GM19372 (cell line): ENCODE measurements at regions not wholly inside any gene's neighbourhood (a gene's known extent, or its start where the extent isn't known, plus 50 kb on each side); places are given as distances from the start of the nearest gene placed in this dataset.
"Not testable (repeated sequence)": the region's sequence is repeated elsewhere in the genome, so short reads cannot be mapped to it uniquely, and the experiment has no call there.

ENCODE experiments used
- ATAC-seq: cut with Tn5 transposase; IDR thresholded peaks from one replicate; pipeline ENCODE4 v1.9.1; 2021; ENCODE audit warnings: mild to moderate bottlenecking, low read depth, moderate library complexity; ENCODE audit not compliant: unreplicated experiment

DNA sequence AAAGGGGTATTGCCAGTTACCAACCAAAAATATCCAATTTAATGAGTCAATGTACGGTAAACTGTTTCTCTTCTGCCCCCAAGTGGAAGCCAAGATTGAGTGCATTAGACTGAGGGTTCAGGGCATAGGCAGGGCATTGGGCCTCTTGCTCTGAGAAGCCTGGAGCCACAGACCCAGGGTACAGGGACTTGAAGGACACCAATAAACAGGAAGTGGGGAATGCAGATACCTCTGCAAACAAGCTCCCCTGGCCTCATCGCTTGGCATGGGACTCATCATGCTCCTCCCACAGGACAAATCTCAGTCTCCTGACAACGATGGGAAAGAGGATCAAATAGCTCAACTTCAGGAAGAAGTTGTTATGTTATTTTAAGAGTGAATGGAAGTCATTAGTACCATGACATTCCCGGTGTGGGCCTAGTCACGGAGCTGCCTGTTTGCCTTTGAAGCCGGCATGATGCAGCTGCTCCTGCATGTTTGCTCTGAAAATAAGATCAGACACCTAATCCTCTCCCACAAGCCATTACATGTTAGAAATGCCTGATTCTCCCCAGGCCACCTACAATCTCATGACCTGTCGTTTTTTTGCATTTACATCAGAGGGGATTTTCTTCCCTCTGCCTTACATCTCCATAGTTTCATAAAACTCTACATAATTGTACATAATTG lies 224.2 kb downstream of the RCHY1 start:
- ATAC-seq = no peak

DNA sequence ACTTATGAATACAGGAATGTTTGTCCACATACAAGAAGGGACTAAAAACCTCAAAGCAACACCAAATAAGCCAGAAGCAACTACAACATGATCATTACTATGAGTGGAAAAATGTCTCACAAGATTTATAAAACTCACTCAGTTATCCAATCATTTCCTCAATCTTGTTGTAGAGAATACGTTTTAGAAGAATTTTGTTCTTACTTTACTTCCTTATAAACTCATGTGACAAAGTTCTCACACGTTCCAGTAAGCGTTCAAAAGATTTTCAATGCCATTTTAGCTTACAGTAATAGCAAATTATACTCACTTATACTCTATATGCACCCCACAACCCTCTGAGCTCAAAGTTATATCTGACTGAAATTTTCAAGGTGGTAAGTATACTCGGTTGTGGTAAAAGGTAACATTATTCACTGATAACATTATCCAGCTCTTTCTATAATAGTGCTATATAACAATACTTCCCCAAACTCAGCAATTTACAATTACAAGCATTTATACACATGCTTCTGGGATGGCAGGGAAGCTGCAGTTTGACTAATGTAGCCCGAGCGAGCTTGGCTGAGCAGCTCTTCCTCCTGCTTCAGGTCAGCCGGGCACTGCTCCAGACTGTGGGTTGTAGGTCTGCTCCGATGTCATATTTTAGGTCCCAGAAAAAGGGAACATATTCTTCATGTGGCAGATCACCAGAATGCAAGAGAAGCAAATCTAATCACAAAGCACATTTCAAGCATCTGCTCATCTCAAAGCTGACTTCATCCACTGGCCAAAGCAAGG lies 226.3 kb downstream of the RCHY1 start:
- no peak for ATAC-seq

DNA sequence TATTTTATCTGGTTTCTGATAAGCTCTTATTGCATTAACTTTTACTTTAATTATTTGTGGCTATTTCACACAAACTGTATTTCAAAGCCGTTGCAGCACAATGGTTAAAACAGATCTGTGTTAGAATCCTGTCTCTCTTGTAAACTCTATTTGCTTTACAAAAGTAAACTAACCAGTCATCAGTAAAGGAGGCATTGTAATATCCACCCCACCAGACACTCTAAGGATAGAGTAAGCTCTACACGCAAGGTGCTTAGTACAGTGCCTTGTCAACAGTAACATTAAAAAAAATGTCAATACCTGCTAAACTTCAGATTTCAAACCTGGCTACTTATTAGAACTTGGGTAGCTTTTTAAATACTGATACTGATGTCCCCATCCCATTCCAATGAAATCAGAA lies 228.4 kb downstream of the RCHY1 start:
- ATAC-seq = no peak

DNA sequence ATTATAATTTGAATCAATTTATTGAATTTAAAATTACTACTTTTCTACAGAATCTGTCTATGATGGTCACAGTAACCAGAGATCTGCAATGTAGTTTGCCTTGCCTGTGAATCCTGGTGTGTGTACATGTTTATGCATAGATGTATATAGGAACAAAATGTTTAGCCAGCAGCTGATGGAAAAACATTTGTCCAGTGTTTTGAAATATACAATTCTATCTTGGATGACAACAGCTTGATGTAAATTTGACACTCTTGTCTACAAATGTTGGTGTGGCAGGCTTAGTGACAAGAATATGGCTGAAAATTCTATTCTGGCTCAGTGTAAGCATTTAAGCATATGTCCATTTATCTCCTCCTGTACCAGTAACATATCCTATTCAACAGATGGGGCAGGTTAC lies 229.4 kb downstream of the RCHY1 start:
- no peak for ATAC-seq

DNA sequence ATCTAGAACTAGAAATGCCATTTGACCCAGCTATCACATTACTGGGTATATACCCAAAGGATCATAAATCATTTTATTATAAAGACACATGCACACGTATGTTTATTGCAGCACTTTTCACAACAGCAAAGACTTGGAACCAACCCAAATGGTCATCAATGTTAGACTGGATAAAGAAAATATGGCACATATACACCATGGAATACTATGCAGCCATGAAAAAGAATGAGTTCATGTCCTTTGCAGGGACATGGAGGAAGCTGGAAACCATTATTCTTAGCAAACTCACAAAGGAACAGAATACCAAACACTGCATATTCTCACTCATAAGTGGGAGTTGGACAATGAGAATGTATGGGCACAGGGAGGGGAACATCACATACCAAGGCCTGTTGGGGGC lies 233.7 kb downstream of the RCHY1 start:
- not testable (repeated sequence) for ATAC-seq

DNA sequence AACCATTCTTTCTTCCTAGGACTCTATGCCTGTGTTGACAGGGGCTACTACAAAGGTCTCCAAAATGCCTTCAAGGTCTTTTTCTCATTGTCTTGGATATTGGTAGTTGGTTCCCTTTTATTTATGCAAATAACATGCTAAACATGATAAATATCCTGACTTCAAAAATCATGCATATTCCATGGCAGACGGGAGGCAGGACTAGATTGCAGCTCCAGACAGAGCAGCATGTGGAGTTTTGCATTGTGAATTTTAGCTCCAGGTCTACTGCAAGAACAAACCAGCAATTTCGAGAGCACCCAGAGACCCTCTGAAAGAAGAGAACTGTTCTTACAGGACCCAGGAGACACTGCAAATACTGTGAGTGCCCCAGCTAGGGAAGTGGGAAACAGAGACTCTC lies 254.9 kb downstream of the RCHY1 start:
- no peak for ATAC-seq

DNA sequence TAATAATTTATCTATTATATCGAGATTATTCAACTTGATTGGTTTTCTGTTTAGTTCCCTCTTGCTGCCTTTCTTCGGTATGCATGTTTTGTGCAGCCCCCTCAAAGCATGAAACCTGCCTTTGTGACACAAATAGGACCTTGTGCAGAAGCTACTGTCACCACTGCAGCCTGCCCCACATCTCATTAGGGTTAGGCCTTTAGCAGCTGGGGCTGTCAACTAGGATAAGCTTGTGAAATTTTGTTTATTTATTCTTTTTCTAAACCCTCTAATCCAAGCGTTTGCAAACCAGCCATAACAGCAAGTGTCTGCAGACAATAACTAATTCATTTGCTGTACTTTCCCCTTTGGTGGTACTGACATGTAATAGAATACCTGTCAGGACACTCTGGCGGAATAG lies 258.9 kb downstream of the RCHY1 start:
- no peak for ATAC-seq

DNA sequence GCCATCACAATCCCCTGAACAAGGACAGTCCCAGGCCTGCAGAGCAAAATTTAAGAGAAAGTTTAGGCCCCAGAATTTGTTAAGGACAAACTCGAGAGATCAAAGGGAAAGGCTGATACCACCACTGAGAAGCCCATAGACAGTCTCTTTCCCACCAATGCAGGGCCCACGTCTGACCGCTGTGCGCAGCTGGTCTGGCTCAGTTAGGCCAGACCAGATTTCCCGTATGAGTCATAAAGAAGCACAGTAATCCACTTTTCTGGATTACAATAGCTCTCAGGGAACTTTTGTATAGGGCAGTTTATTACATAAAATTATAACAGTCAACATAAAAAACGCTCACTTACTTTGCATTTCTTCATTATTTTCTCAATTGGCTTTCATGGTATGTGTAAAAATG lies 259.5 kb downstream of the RCHY1 start:
- no peak for ATAC-seq

DNA sequence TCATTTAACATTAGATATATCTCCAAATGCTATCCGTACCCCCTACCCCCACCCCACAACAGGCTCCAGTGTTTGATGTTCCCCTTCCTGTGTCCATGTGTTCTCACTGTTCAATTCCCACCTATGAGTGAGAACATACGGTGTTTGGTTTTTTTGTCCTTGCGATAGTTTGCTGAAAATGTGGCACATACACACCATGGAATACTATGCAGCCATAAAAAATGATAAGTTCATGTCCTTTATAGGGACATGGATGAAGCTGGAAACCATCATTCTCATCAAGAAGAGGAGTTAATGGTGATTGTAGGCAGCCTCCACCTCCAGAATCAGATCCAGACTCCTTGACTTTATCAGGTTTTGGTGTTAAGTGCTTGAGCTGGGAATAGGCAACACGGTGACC lies 261.1 kb downstream of the RCHY1 start:
- ATAC-seq = not testable (repeated sequence)

DNA sequence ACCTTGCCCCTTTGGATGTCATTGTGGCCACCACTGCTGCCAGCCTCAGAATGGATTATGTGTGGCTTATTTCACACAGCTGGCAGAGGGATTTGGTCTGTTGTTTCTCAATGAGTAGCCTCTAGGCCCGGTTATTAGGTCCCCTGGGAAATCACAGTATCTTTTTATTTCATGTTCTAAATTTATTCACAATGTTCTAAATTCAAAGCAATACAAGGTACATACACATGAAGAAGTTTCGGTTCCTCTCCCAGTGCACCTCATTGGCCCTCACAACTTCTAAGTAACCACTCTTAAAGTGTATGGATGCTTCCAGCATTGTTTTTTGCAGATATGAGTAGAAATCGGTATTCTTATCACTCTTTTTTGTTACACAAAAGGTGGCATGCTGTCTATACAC lies 262.7 kb downstream of the RCHY1 start:
- ATAC-seq = peak; percentile 75

DNA sequence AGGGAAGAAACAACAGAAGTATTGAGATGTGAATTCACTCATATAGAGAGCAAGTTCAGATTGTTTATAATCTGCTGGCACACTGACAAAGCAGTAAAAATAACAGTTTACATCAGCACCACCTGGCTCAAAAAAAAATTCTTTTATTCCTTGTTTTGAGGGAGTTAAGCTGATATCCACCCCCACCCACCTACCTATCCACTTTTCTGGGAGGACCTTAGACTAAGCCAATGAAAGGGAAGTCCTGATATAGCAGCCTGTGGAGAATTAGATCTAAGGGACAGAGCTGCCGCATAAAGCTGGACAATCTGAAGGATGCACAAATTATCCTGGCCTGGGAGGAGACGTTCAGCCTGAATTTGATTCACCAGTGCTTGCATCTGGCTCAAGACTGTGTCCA lies 264.5 kb downstream of the RCHY1 start:
- ATAC-seq = no peak

DNA sequence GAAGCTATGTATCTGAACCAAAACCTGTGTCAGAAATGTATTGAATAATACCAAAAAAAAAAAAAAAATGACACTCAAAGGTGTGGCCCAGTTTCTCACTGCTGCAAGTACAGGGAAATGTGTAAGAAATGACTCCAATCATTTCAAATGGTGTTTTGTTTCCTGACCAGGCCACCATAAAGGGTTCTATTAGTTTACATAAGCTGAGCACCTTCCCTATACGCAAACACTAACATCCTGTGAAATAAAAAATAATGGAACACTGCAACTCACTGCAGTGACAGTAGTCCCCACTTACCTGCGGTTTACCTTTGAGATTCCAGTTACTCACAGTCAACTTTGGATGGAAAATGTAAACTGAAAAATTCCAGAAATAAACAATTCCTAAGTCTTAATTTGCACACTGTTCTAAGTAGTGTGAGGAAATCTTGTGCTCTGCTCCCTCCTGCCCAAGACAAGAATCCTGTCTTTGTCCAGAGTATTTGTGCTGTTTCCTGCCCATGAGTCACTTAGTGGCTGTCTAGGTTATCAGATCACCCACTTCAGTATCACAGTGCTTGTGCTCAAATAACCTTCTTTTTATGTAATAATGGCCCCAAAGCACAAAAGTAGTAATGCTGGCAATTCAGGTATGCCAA lies 265.3 kb downstream of the RCHY1 start:
- no peak for ATAC-seq

DNA sequence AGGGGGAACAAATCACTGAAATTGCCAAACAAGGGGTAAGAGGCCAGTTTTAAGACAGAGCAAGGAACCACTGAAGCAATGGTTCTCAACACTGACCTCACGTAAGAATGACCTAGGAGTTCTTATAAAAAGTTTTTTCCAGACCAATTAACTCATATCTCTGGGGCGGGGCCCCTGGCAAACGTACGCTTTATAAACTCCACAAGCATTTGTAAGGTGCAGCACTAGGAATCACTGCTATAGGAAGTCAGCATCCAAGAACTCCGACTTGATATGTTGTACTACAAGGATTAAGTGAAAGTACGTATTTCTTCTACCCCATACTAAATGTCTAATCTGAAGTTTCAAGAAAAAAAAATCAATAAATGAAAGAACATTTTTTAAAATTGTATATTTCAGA lies 269.9 kb downstream of the RCHY1 start:
- no peak for ATAC-seq

DNA sequence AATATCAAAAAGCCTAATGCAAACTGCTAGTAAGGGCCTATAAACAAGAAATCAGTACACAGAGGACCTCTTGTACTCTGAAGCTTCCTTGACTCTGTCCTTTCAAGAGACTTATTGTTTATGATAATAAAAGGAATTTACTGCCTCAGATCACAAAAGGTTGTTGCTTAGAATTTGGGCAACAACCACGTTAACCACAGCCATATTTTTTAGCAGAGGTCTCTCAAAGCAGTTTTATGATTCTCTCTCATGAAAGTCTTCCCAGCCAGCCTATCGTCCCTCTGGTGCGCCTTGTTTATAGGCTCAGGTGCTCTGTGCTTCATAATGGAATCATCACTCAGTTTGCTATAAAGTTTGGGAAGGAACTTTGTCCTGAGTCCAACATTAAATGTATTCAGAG lies 270.6 kb downstream of the RCHY1 start:
- no peak for ATAC-seq

DNA sequence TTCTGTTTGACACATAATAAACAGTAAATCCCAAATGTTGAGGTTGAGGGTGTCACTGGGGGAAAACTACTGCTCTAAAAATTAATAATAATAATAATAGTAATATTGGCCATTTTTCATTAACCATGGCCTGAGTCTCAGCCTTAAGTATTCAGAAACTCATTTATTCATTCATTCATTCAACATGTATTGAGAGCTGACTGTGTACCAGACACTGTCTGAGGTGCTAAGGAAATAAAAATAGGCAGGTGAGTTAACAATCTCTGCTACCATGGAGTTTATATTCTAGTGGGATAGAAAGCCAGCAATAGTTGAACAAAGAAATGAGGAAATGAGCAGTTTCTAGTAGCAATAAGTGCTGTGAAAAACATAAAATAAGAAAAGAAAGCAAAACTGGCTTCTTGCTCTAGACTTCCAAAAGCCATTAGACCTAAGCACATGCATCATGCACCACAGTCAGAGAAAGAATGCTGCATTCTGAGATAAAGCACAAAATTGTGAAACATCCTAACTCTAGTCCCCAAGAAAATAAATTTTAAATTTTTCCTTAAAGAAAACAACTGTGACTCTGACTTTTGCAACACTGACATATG lies 278.7 kb downstream of the RCHY1 start:
- ATAC-seq = peak; percentile 95

DNA sequence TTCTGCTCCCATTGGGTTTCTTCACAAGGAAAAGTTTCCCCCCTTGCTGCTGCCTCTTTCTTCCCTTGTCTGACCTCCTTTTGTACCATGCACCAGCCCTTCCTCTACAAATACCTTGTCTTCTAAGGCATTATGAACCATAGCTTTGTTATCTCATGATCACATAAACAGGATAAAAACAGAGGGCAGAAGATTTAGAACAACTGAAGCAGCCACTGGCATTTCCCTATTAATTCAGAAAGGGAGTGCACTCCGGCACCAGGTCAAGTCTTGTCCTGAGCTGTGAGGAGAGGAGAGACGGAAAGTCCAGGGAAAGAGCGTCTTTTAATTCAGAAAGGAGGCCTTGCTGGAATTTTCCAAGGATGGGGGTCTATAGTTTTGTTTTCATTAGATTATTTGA lies 281.7 kb downstream of the RCHY1 start:
- ATAC-seq = no peak

DNA sequence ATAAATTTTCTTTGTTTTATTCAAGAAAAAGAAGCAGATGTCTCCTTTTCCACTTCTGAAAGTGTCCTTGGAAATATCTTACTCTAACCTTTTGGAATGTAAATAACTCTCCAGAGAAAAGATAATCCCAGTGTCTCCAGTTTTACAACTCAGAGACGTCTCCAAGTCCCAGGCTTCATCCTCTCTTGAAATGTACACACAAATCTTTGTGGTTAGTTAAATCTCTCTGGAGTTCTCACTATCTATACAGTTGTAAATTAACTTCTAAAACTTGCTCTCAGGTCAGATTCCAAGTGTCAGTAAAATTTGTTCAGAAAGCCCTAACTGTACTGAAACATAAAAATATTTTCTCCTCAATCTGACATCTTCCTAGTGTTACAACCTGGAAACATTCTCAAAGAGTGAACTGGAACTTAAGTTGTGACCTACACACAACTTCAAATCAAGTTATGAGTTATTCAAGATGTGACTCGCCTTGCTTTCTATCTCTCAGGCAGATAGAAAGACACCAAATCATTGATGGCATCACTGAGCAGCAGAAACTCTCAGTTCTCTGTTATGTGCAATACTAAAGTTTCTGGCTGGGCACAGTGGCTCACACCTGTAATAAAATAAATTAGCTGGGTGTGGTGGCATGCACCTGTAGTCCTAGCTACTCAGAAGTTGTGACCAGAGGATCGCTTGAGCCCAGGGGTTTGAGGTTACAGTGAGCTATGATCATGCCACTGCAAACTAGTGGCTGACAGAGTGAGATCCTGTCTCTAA lies 284.2 kb downstream of the RCHY1 start:
- no peak for ATAC-seq

DNA sequence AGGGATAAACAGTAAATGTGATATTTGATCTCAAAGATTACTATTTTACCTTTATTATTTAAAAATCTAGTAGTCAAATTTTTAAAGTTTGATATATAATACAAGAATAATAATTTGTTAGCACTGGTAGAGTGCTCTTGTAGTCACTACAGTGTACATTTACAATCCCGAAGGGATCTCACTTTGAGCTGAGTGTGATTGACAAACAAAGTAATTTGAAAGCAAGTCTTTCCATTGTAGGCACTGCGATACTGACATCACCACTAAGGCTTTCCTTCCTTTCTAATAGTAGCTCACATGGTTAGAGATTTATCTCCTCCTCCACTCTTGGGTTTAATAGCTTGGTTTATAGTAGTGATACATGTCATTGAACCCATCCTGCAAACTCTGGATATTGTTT lies 280.6 kb downstream of the PARM1 start:
- ATAC-seq = no peak

DNA sequence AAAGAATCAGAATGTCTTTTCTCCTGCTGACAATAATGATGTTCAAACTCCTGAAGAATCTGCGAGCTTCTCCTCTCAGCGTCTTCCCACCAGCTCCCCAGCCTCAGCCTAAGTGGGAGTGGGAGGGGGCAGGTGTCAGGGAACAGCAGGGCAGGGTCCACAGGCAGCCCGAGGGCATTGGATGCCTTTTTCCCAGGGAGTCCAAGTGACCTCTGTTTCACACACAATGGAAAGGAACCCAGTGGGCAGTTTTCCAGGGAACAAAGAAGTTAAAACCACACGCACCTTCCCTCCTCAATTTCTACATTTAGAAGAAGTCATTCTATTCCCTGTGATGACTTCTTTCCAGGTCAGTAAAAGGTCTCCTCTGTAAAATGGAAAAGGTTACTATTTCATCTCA lies 278.5 kb downstream of the PARM1 start:
- ATAC-seq = no peak

DNA sequence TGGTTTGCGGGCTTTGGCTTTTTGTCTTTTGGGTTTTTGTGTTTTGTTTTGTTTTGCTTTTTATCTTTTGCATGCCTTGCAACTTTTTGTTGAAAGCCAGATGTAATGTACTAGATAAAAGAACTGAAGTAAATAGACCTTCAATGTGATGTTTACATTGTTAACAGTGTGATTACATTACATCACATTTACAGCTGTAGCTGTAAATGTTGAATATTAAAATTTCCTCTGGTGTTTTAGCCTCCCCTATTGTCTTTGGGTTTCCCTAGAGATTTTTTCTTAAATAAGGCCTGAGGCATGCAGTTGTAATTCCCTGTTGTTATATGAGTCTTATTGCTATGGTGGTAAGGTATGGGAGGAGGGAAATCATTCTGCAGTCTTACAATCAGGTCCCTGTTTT lies 275.0 kb downstream of the PARM1 start:
- no peak for ATAC-seq

DNA sequence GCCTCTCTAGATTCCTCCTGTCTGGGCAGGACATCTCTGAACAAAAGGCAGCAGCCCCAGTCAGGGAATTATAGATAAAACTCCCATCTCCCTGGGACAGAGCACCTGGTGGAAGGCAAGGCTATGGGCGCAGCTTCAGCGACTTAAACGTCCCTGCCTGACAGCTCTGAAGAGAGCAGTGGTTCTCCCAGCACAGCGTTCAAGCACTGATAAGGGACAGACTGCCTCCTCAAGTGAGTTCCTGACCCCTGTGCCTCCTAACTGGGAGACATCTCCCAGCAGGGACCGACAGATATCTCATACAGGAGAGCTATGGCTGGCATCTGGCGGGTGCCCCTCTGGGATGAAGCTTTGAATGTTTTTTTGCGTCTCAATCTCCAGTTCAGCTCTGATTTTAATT lies 262.2 kb downstream of the PARM1 start:
- no peak for ATAC-seq
